Natural killer cell treated with Interleukin-12 subunit alpha and Interleukin-12 subunit beta and Interleukin-15 and Interleukin-18, amount 100 ng/mL, for 72 hours (primary cell): ENCODE measurements at regions not wholly inside any gene's neighbourhood (a gene's known extent, or its start where the extent isn't known, plus 50 kb on each side); places are given as distances from the start of the nearest gene placed in this dataset.
"Not testable (repeated sequence)": the region's sequence is repeated elsewhere in the genome, so short reads cannot be mapped to it uniquely, and the experiment has no call there.

Experiments used
- ATAC-seq, 2 donors: fragments of 150-1000 bp; cut with Tn5 transposase in 1 of 2; sonication (Bioruptor Pico), chemical (Tn5 transposase) in 1 of 2; 2 replicates each; pipeline ENCODE4 v1.10.0; 2021
- DNase-seq: peaks from one replicate; pipeline ENCODE4 v3.0.0; 2022; ENCODE audit warnings: low spot score
- H3K27ac Mint-ChIP-seq, 2 donors: 1 replicate in 1 of 2; 2 replicates in 1 of 2; pipeline ENCODE4 v1.8.0; 2022; ENCODE audit warnings: mixed read lengths in 2 of 2, mild to moderate bottlenecking in 1 of 2, moderate library complexity in 1 of 2
- H3K27me3 Mint-ChIP-seq, 2 donors: 1 replicate in 1 of 2; 2 replicates in 1 of 2; pipeline ENCODE4 v1.8.0; 2022; ENCODE audit warnings: mixed read lengths in 2 of 2
- H3K36me3 Mint-ChIP-seq: one replicate; pipeline ENCODE4 v1.8.0; 2022; ENCODE audit warnings: mixed read lengths
- H3K4me1 Mint-ChIP-seq, 2 donors: 1 replicate in 1 of 2; 2 replicates in 1 of 2; pipeline ENCODE4 v1.8.0; 2022; ENCODE audit warnings: low read depth in 2 of 2, mixed read lengths in 2 of 2, mild to moderate bottlenecking in 1 of 2
- H3K4me3 Mint-ChIP-seq: one replicate; pipeline ENCODE4 v1.8.0; 2022; ENCODE audit warnings: mixed read lengths
- H3K9me3 Mint-ChIP-seq: 2 replicates; pipeline ENCODE4 v1.8.0; 2022; ENCODE audit warnings: mixed read lengths

DNA sequence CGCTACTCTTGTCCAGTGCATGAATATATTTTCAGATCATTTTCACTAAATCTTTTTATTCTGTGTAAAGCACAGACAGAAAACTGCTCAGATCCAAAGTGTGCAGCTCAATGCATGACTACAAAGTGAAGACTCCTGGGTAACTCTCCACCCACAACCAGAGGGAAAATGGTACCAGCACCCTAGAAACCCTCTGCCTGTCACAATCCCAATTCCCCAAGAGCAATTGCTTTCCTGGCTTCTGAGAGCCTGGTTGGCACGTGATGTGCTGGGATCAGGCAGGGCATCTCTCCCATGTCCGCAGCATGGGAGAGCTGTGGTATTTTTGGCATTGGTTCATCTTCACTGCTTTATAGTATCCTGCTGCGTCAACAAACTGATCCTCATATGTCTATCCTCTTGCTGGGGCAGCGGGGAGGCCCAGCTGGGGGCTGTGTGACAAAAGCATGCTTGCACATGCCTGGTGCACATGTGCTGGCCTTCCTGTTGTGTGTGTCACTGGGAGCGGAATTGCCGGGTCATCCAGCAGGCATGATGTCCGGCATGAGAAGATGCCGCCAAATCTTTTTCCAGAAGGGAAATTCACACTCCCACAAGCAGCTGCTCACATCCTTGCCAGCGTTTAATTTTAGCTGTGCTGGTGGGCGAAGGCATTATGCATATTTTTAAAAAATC, 278.9 kb upstream of the FOXF1 start:
- Mint-ChIP-seq H3K27ac (no peak overlapping the region), H3K27me3 (peaks cover 8 to 15% of the 10 kb centered on the region in 2 donors), H3K36me3 (no peaks in the 10 kb centered on the region), H3K4me3 (no peak overlapping the region), H3K4me1 (peaks cover 0 to 2% of the 10 kb centered on the region in 2 donors), H3K9me3 (no peaks in the 10 kb centered on the region)
- no peak for ATAC-seq
- DNase-seq = no peak

GRCh38 chr16:86231996-86232350, 278.4 kb upstream of the FOXF1 start:
- DNase-seq = peak; percentile 29
- Mint-ChIP-seq H3K4me3 (no peak overlapping the region), H3K4me1 (peaks cover 0 to 2% of the 10 kb centered on the region in 2 donors), H3K36me3 (no peaks in the 10 kb centered on the region), H3K27ac (no peak overlapping the region), H3K27me3 (peaks cover 8 to 15% of the 10 kb centered on the region in 2 donors), H3K9me3 (no peaks in the 10 kb centered on the region)
- ATAC-seq = no peak

GRCh38 chr16:86232496-86232895, 277.8 kb upstream of the FOXF1 start:
- Mint-ChIP-seq H3K4me1 (peaks cover 0 to 2% of the 10 kb centered on the region in 2 donors), H3K4me3 (no peak overlapping the region), H3K27ac (no peak overlapping the region), H3K9me3 (no peaks in the 10 kb centered on the region), H3K27me3 (peaks cover 8 to 13% of the 10 kb centered on the region in 2 donors), H3K36me3 (no peaks in the 10 kb centered on the region)
- peak; percentile 38 for DNase-seq
- ATAC-seq = no peak

GRCh38 chr16:86233506-86233905, 276.8 kb upstream of the FOXF1 start:
- not testable (repeated sequence) for H3K4me1 Mint-ChIP-seq, H3K36me3 Mint-ChIP-seq, H3K27me3 Mint-ChIP-seq, H3K4me3 Mint-ChIP-seq, H3K27ac Mint-ChIP-seq, ATAC-seq, H3K9me3 Mint-ChIP-seq, DNase-seq

DNA sequence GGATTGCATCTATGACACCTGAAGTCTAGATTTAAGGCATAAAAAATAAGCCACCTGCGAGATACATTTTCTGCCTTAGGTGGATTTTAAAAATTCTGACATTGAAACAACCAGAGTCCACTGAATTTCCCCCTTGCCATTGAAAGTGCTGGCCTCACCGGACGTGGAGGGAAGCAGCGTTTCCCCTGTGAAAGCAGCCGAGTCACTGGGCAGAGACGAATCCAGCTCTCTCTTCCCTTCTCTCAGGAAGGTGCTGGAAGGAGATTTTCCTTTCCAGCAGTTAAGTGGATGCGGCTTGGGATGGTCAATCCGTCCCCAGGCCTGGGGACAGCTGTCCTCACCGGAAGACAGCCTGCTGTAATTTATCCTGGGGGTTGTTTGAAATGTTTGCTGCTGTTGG, 270.9 kb upstream of the FOXF1 start:
- H3K27me3 Mint-ChIP-seq = peaks cover 24 to 31% of the 10 kb centered on the region in 2 donors
- H3K4me1 Mint-ChIP-seq = no peaks in the 10 kb centered on the region
- DNase-seq (no peak), ATAC-seq (no peak)
- H3K4me3 Mint-ChIP-seq = no peak overlapping the region
- no peaks in the 10 kb centered on the region for H3K9me3 Mint-ChIP-seq
- no peak overlapping the region for H3K27ac Mint-ChIP-seq
- H3K36me3 Mint-ChIP-seq = no peaks in the 10 kb centered on the region

DNA sequence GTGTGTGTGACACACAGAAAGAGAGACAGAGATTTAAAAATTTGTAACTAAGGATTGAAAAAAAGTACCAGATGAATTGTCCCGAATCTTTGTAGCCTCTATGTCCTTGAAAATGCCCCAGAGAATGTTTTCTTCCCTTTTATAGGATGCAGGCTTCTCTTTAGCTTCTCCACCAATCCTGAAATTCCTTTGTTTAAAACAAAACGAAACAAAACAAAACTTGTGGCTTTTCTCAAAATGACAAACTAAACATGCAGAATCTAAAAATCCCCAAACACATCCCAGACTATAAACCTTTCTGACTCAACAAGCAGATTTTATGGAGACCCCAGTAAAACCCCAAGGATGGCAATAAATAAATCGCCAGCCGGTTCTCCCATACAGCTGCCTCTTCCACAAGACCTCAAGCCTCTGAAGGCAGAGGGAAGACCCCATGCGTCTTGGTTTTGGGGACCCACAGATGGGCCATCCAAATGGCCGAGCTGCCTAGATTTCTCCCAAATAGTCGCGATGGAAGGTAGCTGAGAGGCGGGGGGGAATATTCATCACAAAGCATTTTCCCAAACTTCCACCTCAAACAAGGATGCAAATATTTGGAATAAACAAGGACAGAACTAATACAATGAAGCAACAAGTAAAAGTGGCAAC, 269.5 kb upstream of the FOXF1 start:
- DNase-seq = no peak
- ATAC-seq = no peak
- Mint-ChIP-seq H3K36me3 (no peaks in the 10 kb centered on the region), H3K27ac (no peak overlapping the region), H3K9me3 (no peaks in the 10 kb centered on the region), H3K4me3 (no peak overlapping the region), H3K4me1 (no peaks in the 10 kb centered on the region), H3K27me3 (peaks cover 27 to 38% of the 10 kb centered on the region in 2 donors)

GRCh38 chr16:86241681-86242080, 268.6 kb upstream of the FOXF1 start:
- DNase-seq (no peak), ATAC-seq (no peak)
- H3K4me3 Mint-ChIP-seq = no peak overlapping the region
- no peaks in the 10 kb centered on the region for H3K36me3 Mint-ChIP-seq
- no peaks in the 10 kb centered on the region for H3K4me1 Mint-ChIP-seq
- peaks cover 27 to 38% of the 10 kb centered on the region in 2 donors for H3K27me3 Mint-ChIP-seq
- H3K27ac Mint-ChIP-seq = no peak overlapping the region
- H3K9me3 Mint-ChIP-seq = no peaks in the 10 kb centered on the region

- peaks cover 27 to 38% of the 10 kb centered on the region in 2 donors for H3K27me3 Mint-ChIP-seq
- peak; percentile 23 to 40 for ATAC-seq
- no peak for DNase-seq
- no peaks in the 10 kb centered on the region for H3K36me3 Mint-ChIP-seq
- no peak overlapping the region for H3K27ac Mint-ChIP-seq
- no peaks in the 10 kb centered on the region for H3K4me1 Mint-ChIP-seq
- H3K9me3 Mint-ChIP-seq = no peaks in the 10 kb centered on the region
- H3K4me3 Mint-ChIP-seq = no peak overlapping the region
Observed at GRCh38 chr16:86242244-86243122, 267.8 kb upstream of the FOXF1 start.

DNA sequence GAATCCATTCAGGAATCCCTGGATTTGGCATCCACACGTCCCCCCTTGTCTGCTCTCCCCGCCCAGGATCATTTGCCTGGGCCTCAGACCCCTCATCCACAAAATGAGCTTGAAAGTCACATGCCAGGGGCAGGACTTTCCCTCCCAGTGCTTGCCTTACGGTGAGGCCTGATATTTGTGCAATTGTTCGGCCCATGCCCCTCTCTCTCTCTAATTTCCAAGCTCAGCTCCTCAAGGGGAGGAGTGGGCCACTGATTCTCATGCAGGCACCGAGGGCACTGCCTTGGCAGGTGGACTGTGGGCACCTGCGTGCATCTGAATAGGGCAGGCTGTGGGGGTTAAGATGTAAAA, 267.2 kb upstream of the FOXF1 start:
- DNase-seq = no peak
- H3K4me1 Mint-ChIP-seq = no peaks in the 10 kb centered on the region
- H3K27me3 Mint-ChIP-seq = peaks cover 27 to 38% of the 10 kb centered on the region in 2 donors
- no peaks in the 10 kb centered on the region for H3K9me3 Mint-ChIP-seq
- no peak overlapping the region for H3K4me3 Mint-ChIP-seq
- no peak overlapping the region for H3K27ac Mint-ChIP-seq
- ATAC-seq = no peak
- no peaks in the 10 kb centered on the region for H3K36me3 Mint-ChIP-seq

GRCh38 chr16:86243571-86244154, 266.7 kb upstream of the FOXF1 start:
- Mint-ChIP-seq H3K9me3 (no peaks in the 10 kb centered on the region), H3K36me3 (no peaks in the 10 kb centered on the region), H3K4me3 (no peak overlapping the region), H3K27me3 (peaks cover 29 to 38% of the 10 kb centered on the region in 2 donors), H3K27ac (no peak overlapping the region), H3K4me1 (no peaks in the 10 kb centered on the region)
- ATAC-seq = no peak
- DNase-seq = no peak

DNA sequence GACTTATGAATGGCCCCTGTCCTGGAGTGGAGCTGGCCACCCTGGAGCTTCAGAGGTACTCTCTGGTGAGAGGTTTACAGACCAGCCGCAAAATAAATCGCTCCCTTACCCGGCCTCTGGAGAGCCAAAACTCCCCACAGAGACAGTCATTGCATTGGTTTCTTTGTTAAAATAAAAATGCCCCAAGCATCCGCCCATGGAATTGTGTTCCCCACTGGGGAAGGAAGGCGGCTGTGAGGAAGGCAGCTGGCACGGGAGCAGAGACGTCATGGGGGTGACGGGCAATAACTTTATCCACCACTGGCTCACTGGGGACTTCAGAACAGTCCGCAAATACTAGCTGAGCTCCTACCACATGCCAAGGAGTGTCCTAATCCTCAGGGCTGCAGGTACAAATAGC, 266.2 kb upstream of the FOXF1 start:
- Mint-ChIP-seq H3K27me3 (peaks cover 30 to 38% of the 10 kb centered on the region in 2 donors), H3K9me3 (no peaks in the 10 kb centered on the region), H3K4me1 (no peaks in the 10 kb centered on the region), H3K27ac (no peak overlapping the region), H3K36me3 (no peaks in the 10 kb centered on the region), H3K4me3 (no peak overlapping the region)
- no peak for DNase-seq
- ATAC-seq = no peak

GRCh38 chr16:86244936-86245335, 265.4 kb upstream of the FOXF1 start:
- peaks cover 31 to 38% of the 10 kb centered on the region in 2 donors for H3K27me3 Mint-ChIP-seq
- no peak for DNase-seq
- H3K4me3 Mint-ChIP-seq = no peak overlapping the region
- ATAC-seq = no peak
- H3K4me1 Mint-ChIP-seq = no peaks in the 10 kb centered on the region
- H3K36me3 Mint-ChIP-seq = no peaks in the 10 kb centered on the region
- H3K27ac Mint-ChIP-seq = no peak overlapping the region
- no peaks in the 10 kb centered on the region for H3K9me3 Mint-ChIP-seq

DNA sequence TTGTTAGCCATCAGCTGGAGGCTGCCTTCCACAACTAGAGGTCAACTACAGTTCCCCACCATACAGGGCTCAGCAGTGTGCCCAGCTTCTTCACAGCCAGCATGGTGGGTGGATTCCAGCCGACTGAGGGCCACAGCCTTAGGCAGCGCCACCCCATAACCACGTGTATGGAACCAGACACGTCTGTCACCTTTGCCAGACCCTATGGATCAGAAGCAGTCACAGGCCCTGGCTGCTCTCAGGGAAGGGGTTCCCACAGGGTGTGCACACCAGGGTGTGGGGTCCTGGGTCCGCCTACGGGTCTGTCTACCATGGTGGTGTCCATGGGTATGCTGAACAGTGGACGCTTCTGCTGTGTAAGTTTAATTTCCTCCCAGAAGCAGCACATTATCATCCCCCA, 265.0 kb upstream of the FOXF1 start:
- Mint-ChIP-seq H3K27ac (no peak overlapping the region), H3K9me3 (no peaks in the 10 kb centered on the region), H3K4me1 (no peaks in the 10 kb centered on the region), H3K27me3 (peaks cover 34 to 38% of the 10 kb centered on the region in 2 donors), H3K4me3 (no peak overlapping the region), H3K36me3 (no peaks in the 10 kb centered on the region)
- no peak for ATAC-seq
- no peak for DNase-seq

DNA sequence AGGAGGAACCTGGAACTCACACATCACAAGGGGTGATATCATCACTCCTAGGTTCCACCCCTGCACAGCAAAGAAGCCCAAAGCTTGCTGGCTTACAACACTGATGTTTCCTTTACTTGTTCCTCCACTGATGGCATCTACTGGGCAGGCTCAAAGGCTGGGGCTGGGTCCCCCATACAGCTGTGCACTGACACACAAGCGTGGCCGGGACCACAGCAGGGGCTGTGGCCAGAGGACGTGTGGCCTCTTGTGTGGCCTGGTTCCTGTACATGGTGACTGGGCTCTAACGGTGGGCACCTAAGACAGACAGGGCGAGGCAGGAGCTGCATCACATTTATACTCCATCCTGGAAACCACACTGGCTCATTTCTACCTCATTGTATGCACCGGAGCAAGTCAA, 264.4 kb upstream of the FOXF1 start:
- H3K4me1 Mint-ChIP-seq = no peaks in the 10 kb centered on the region
- ATAC-seq (no peak), DNase-seq (no peak)

More for the DNA sequence above, 264.4 kb upstream of the FOXF1 start:
- Mint-ChIP-seq H3K4me3 (no peak overlapping the region), H3K27ac (no peak overlapping the region), H3K36me3 (no peaks in the 10 kb centered on the region), H3K27me3 (peaks cover 31 to 32% of the 10 kb centered on the region in 2 donors), H3K9me3 (no peaks in the 10 kb centered on the region)
